Hepatocyte (in vitro differentiated cells): ENCODE measurements at regions not wholly inside any gene's neighbourhood (a gene's known extent, or its start where the extent isn't known, plus 50 kb on each side); places are given as distances from the start of the nearest gene placed in this dataset.

Experiments used
- DNase-seq: peaks from one replicate; pipeline ENCODE4 v3.0.0-alpha.2; 2016; ENCODE audit warnings: low spot score
- H2AFZ ChIP-seq: fragments of 200-600 bp; sonication (generic); 2 replicates; pipeline ENCODE4 v1.6.0; 2016; ENCODE audit warnings: antibody characterized with exemption, mild to moderate bottlenecking
- H3K27ac ChIP-seq: fragments of 200-600 bp; sonication (generic); 2 replicates; pipeline ENCODE4 v1.5.1; 2016; ENCODE audit warnings: mild to moderate bottlenecking
- H3K27me3 ChIP-seq: fragments of 200-600 bp; sonication (generic); 2 replicates; pipeline ENCODE4 v1.6.1; 2016
- H3K36me3 ChIP-seq: fragments of 200-600 bp; sonication (generic); replicated peaks from 2 replicates; pipeline ENCODE4 v1.5.1; 2016; ENCODE audit warnings: low read depth; ENCODE audit not compliant: insufficient read depth
- H3K4me1 ChIP-seq: fragments of 200-600 bp; sonication (generic); 2 replicates; pipeline ENCODE4 v1.5.1; 2016; ENCODE audit warnings: mild to moderate bottlenecking, moderate library complexity; ENCODE audit not compliant: insufficient read depth
- H3K4me2 ChIP-seq: fragments of 200-600 bp; sonication (generic); 2 replicates; pipeline ENCODE4 v1.6.0; 2016
- H3K4me3 ChIP-seq: fragments of 200-600 bp; sonication (generic); 2 replicates; pipeline ENCODE4 v1.5.1; 2016; ENCODE audit warnings: mild to moderate bottlenecking
- H3K79me2 ChIP-seq: fragments of 200-600 bp; sonication (generic); 2 replicates; pipeline ENCODE4 v1.6.0; 2017; ENCODE audit warnings: mild to moderate bottlenecking
- H3K9me2 ChIP-seq: fragments of 200-600 bp; sonication (generic); replicated peaks from 2 replicates; pipeline ENCODE4 v1.6.0; 2017; ENCODE audit warnings: mild to moderate bottlenecking; ENCODE audit not compliant: insufficient read depth
- H3K9me3 ChIP-seq: fragments of 200-600 bp; sonication (generic); 2 replicates; pipeline ENCODE4 v1.5.1; 2016; ENCODE audit warnings: low read depth, mild to moderate bottlenecking
- H4K20me1 ChIP-seq: fragments of 200-600 bp; sonication (generic); 2 replicates; pipeline ENCODE4 v1.6.0; 2016; ENCODE audit warnings: mild to moderate bottlenecking; ENCODE audit not compliant: insufficient read depth, poor library complexity, severe bottlenecking
- EZH2 ChIP-seq: fragments of 200-600 bp; sonication (generic); IDR thresholded peaks from 2 replicates; pipeline ENCODE4 v1.6.1; 2016; ENCODE audit warnings: antibody characterized with exemption, mild to moderate bottlenecking, borderline replicate concordance
- EZH2phosphoT487 ChIP-seq: fragments of 200-600 bp; sonication (generic); IDR thresholded peaks from one replicate; pipeline ENCODE4 v1.6.1; 2018; ENCODE audit warnings: antibody characterized with exemption, mild to moderate bottlenecking, low read depth, moderate library complexity; ENCODE audit not compliant: unreplicated experiment, severe bottlenecking
- WGBS: methylation state at CpG from one replicate; pipeline ENCODE4 v1.1.6; 2016; ENCODE audit warnings: low lambda C conversion rate; ENCODE audit errors: missing lambda C conversion rate; 5-methylcytosine and 5-hydroxymethylcytosine counted together
- TF ChIP-seq, protein P1 (sequence below): fragments of 200-600 bp; sonication (generic); IDR thresholded peaks from 2 replicates; pipeline ENCODE4 v1.5.1; 2016; ENCODE audit warnings: antibody characterized with exemption, mild to moderate bottlenecking; ENCODE audit not compliant: poor library complexity

DNA sequence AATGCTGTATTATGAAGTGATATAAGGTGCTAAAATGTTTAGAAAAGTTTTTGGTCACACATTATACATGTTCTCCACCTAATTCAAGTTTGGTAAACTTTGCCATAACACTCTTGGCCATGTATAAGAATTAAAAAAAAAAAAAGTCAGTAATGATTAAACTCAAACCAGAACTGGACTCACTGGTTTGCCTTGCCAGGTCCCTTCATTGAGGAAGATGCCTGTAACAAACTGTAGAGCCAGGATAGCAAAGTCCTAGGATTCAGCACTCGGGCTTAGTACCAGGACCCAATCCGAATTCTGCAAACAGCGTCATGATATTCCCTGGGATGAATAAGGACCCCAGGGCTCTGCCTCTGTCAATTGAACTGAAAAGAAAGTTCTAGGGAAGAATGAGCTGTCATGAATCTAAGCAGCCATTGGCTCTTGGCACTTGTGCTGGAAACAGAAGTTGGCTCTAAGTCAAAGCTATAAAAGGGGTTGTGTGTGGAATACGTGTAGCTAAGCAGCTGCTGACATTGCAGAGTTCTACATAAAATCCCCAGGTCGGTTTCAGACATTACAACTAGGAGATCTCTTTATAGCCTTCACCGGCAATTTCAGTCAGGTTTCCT is 216.9 kb downstream of the C7orf25 start:
- Histone ChIP-seq H3K4me3 (no peak overlapping the region), H3K36me3 (no peaks in the 10 kb centered on the region), H3K9me2 (no peaks in the 10 kb centered on the region), H3K9me3 (no peaks in the 10 kb centered on the region), H3K4me2 (no peak overlapping the region), H3K79me2 (no peaks in the 10 kb centered on the region), H2AFZ (no peak overlapping the region), H3K27ac (no peak overlapping the region), H3K4me1 (peaks cover 13% of the 10 kb centered on the region), H3K27me3 (no peaks in the 10 kb centered on the region), H4K20me1 (no peaks in the 10 kb centered on the region)
- 69% methylated on average over 6 of the region's 6 CpGs for WGBS
- no peak for TF ChIP-seq EZH2phosphoT487
- TF ChIP-seq, protein P1, sequence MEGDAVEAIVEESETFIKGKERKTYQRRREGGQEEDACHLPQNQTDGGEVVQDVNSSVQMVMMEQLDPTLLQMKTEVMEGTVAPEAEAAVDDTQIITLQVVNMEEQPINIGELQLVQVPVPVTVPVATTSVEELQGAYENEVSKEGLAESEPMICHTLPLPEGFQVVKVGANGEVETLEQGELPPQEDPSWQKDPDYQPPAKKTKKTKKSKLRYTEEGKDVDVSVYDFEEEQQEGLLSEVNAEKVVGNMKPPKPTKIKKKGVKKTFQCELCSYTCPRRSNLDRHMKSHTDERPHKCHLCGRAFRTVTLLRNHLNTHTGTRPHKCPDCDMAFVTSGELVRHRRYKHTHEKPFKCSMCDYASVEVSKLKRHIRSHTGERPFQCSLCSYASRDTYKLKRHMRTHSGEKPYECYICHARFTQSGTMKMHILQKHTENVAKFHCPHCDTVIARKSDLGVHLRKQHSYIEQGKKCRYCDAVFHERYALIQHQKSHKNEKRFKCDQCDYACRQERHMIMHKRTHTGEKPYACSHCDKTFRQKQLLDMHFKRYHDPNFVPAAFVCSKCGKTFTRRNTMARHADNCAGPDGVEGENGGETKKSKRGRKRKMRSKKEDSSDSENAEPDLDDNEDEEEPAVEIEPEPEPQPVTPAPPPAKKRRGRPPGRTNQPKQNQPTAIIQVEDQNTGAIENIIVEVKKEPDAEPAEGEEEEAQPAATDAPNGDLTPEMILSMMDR = no peak
- TF ChIP-seq EZH2 = no peak
- peak; percentile 56 for DNase-seq

DNA sequence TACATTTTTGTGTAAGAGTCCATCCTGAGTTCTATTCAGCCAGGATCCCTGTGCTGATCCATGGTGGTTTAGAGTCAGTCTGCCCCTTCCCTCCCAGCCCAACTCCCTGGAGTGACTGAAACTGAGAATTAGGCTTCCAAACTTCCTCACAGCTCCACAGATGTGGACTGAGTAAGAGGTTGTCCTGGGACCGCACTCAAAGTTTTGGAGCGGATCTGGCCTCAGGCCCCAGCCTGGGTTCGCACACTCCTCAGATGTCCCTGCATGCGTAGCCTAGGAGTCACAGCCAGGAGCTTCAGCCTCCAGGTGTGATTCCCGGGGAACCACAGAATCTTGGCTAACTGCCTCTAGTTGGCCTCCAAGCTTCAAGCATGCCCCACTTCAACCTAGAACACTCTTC is 218.1 kb downstream of the C7orf25 start:
- no peaks in the 10 kb centered on the region for H4K20me1 ChIP-seq
- no peak overlapping the region for H3K4me2 ChIP-seq
- no peak overlapping the region for H2AFZ ChIP-seq
- peaks cover under 1% of the 10 kb centered on the region for H3K4me1 ChIP-seq
- TF ChIP-seq, protein P1 = no peak
- TF ChIP-seq EZH2phosphoT487 (no peak), EZH2 (no peak)
- no peaks in the 10 kb centered on the region for H3K9me2 ChIP-seq
- no peaks in the 10 kb centered on the region for H3K9me3 ChIP-seq
- no peak overlapping the region for H3K4me3 ChIP-seq
- no peaks in the 10 kb centered on the region for H3K36me3 ChIP-seq
- H3K27me3 ChIP-seq = no peaks in the 10 kb centered on the region
- WGBS = 97% methylated on average over 5 of the region's 5 CpGs
- no peaks in the 10 kb centered on the region for H3K79me2 ChIP-seq
- no peak for DNase-seq
- no peak overlapping the region for H3K27ac ChIP-seq

DNA sequence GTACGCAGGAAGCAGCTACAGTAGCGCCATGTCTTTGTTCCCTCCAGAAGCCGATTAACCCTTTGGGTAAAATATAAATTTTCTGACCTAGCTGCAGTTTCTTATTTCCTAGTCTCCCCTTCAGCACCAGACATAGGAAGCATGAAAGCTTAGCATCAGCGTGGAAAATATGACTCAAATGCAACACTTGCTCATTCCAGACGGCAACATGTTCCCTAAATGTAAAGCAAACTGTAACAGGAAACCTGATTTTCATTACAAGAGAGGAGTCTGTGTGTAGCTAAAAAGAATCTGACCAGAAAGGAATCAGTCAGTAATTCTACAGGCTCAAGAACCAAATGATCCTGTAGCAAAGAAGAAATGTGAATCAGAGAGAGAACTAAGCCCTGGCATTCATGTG is 219.2 kb downstream of the C7orf25 start:
- no peaks in the 10 kb centered on the region for H4K20me1 ChIP-seq
- no peak overlapping the region for H2AFZ ChIP-seq
- H3K27ac ChIP-seq = no peak overlapping the region
- no peak overlapping the region for H3K4me2 ChIP-seq
- TF ChIP-seq, protein P1 = no peak
- TF ChIP-seq EZH2 = no peak
- TF ChIP-seq EZH2phosphoT487 = no peak
- no peaks in the 10 kb centered on the region for H3K36me3 ChIP-seq
- no peak overlapping the region for H3K4me3 ChIP-seq
- H3K79me2 ChIP-seq = no peaks in the 10 kb centered on the region
- H3K9me3 ChIP-seq = no peaks in the 10 kb centered on the region
- no peaks in the 10 kb centered on the region for H3K9me2 ChIP-seq
- 73% methylated on average over 5 of the region's 5 CpGs for WGBS
- H3K4me1 ChIP-seq = no peaks in the 10 kb centered on the region
- DNase-seq = peak; percentile 45
- no peaks in the 10 kb centered on the region for H3K27me3 ChIP-seq
